Upper lobe of right lung (tissue), 1 donor: ENCODE measurements at regions not wholly inside any gene's neighbourhood (a gene's known extent, or its start where the extent isn't known, plus 50 kb on each side); places are given as distances from the start of the nearest gene placed in this dataset.

Source experiments
- ATAC-seq: fragments of 200-7000 bp; cut with Tn5 transposase; one replicate; pipeline ENCODE4 v1.9.1; 2020; ENCODE audit warnings: mild to moderate bottlenecking, moderate library complexity
- DNase-seq: peaks from one replicate; pipeline ENCODE4 v3.0.0-alpha.2; 2020
- H3K27ac ChIP-seq: fragments of 200-600 bp; one replicate; pipeline ENCODE4 v1.8.0; 2022
- H3K27me3 ChIP-seq: fragments of 200-600 bp; one replicate; pipeline ENCODE4 v1.8.0; 2022; ENCODE audit warnings: mild to moderate bottlenecking
- H3K36me3 ChIP-seq: fragments of 200-600 bp; one replicate; pipeline ENCODE4 v1.8.0; 2022
- H3K4me1 ChIP-seq: fragments of 200-600 bp; one replicate; pipeline ENCODE4 v1.8.0; 2022
- H3K4me3 ChIP-seq: fragments of 200-600 bp; one replicate; pipeline ENCODE4 v1.8.0; 2022; ENCODE audit warnings: mild to moderate bottlenecking
- H3K9me3 ChIP-seq: fragments of 200-600 bp; one replicate; pipeline ENCODE4 v1.8.0; 2022
- intact Hi-C: fragments of 100-400 bp; cut with DNase I; formaldehyde crosslinking; loops from one replicate; pipeline ENCODE4 v1.11.0; 2022
- TF ChIP-seq, protein P1 (sequence below): fragments of 200-600 bp; IDR thresholded peaks from one replicate; pipeline ENCODE4 v1.8.0; 2022; ENCODE audit warnings: antibody characterized with exemption
- donor health status: DM: no; HTN: yes; CAD: no; lungs with severe emphysema.

DNA sequence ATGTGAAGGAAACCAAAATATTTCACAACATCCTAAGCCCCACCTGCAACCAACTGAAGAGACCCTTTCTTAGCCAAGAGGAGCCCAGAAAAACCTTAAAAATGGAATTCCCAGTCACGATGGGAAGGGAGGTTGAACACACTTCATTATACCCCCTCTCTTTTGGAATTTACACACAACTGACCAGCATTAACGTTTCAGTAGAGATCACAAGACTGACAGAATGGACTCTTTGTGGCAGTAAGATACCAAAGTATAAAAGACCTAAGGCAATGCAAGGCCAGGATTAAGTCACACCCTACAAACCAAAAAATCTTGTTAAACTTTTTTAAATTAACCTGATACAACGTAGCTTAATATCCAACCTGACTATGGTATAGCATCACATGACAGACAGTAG lies 190.9 kb downstream of the OTOR start:
- Histone ChIP-seq H3K9me3 (no peaks in the 10 kb centered on the region), H3K4me3 (no peak overlapping the region), H3K4me1 (no peaks in the 10 kb centered on the region), H3K27ac (no peak overlapping the region), H3K27me3 (no peaks in the 10 kb centered on the region), H3K36me3 (no peaks in the 10 kb centered on the region)
- no peak for DNase-seq
- intact Hi-C loops, result no loop called here
- ATAC-seq, result no peak
- TF ChIP-seq, protein P1, sequence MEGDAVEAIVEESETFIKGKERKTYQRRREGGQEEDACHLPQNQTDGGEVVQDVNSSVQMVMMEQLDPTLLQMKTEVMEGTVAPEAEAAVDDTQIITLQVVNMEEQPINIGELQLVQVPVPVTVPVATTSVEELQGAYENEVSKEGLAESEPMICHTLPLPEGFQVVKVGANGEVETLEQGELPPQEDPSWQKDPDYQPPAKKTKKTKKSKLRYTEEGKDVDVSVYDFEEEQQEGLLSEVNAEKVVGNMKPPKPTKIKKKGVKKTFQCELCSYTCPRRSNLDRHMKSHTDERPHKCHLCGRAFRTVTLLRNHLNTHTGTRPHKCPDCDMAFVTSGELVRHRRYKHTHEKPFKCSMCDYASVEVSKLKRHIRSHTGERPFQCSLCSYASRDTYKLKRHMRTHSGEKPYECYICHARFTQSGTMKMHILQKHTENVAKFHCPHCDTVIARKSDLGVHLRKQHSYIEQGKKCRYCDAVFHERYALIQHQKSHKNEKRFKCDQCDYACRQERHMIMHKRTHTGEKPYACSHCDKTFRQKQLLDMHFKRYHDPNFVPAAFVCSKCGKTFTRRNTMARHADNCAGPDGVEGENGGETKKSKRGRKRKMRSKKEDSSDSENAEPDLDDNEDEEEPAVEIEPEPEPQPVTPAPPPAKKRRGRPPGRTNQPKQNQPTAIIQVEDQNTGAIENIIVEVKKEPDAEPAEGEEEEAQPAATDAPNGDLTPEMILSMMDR, result no peak

DNA sequence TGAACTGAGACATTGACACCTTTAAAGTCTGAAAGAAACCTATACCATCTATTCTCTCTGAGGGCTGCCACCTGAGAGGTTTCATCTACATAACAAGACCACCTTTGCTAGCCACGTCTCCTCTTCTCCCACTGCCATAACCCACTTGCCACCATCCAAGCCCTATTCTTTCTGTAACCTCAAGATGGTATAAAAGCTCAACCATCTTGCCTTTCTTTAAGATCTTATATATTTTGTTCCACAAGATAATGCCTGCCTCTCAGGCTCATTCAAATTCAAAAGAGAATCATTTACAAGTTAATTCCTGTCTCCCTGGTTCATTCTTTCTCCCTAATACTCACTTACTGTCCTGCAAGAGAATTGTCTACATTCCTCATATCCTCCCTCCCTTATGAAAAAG lies 192.5 kb downstream of the OTOR start:
- Histone ChIP-seq H3K27ac (no peak overlapping the region), H3K27me3 (no peaks in the 10 kb centered on the region), H3K4me1 (no peaks in the 10 kb centered on the region), H3K9me3 (no peaks in the 10 kb centered on the region), H3K36me3 (no peaks in the 10 kb centered on the region), H3K4me3 (no peak overlapping the region)
- intact Hi-C loops, result no loop called here
- ATAC-seq (no peak), DNase-seq (no peak)
- TF ChIP-seq, protein P1, result no peak

GRCh38 chr20:16942051-16942450 lies 193.9 kb downstream of the OTOR start:
- ATAC-seq, result no peak
- no peak for DNase-seq
- intact Hi-C loops, result no loop called here
- no peaks in the 10 kb centered on the region for H3K27me3 ChIP-seq
- no peak overlapping the region for H3K27ac ChIP-seq
- H3K9me3 ChIP-seq, result no peaks in the 10 kb centered on the region
- H3K4me1 ChIP-seq, result no peaks in the 10 kb centered on the region
- H3K4me3 ChIP-seq, result no peak overlapping the region
- TF ChIP-seq, protein P1, result no peak
- H3K36me3 ChIP-seq, result no peaks in the 10 kb centered on the region

DNA sequence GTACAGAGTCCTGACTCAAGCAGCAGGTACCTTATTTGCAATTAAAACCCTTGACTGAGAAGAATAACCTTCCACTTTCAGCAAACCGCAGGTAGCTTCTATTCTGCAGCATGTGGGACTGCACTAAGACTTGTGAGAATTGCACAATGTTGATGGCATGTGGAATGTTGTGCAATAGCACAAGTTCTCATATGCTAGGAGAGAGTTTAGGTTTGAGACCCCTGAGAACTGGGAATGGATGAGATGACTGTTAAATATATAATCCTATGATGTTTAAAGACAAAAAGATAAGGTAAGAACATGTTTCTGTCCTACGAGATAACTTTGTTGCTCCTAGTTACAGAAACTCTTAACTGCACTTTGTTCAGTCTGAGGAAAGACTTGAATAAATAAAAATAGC lies 194.6 kb downstream of the OTOR start:
- no peak overlapping the region for H3K4me3 ChIP-seq
- intact Hi-C loops, result no loop called here
- H3K9me3 ChIP-seq, result no peaks in the 10 kb centered on the region
- no peaks in the 10 kb centered on the region for H3K4me1 ChIP-seq
- H3K36me3 ChIP-seq, result no peaks in the 10 kb centered on the region
- H3K27me3 ChIP-seq, result no peaks in the 10 kb centered on the region
- ATAC-seq (peak; percentile 46), DNase-seq (no peak)
- H3K27ac ChIP-seq, result no peak overlapping the region
- TF ChIP-seq, protein P1, result no peak

DNA sequence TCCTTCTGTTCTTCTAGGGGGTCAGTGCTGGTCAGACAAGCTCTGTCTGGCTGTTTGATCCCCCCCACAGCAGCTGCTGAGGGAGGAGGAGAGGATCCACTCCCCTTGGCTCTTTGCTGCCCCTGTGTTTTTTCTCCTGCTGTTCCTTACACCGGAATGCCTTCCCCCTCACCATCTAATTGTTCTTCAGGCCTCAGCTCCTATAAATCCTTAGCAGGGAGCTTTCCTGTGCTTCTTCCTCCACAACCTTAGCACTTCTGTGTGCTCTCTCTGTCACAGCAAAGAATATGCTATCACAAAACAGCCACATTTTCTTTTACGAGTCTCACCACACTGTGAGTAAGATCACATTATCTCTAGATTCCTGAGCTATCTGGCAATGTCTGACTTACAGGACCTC lies 196.6 kb downstream of the OTOR start:
- no peak overlapping the region for H3K27ac ChIP-seq
- no peak overlapping the region for H3K4me3 ChIP-seq
- TF ChIP-seq, protein P1, result no peak
- no peaks in the 10 kb centered on the region for H3K4me1 ChIP-seq
- H3K27me3 ChIP-seq, result no peaks in the 10 kb centered on the region
- H3K9me3 ChIP-seq, result no peaks in the 10 kb centered on the region
- DNase-seq (no peak), ATAC-seq (no peak)
- no peaks in the 10 kb centered on the region for H3K36me3 ChIP-seq
- intact Hi-C loops, result no loop called here

- no peak overlapping the region for H3K27ac ChIP-seq
- H3K4me1 ChIP-seq, result no peaks in the 10 kb centered on the region
- H3K9me3 ChIP-seq, result no peaks in the 10 kb centered on the region
- intact Hi-C loops, result no loop called here
- DNase-seq (no peak), ATAC-seq (no peak)
- no peak overlapping the region for H3K4me3 ChIP-seq
- H3K36me3 ChIP-seq, result no peaks in the 10 kb centered on the region
- TF ChIP-seq, protein P1, result no peak
- H3K27me3 ChIP-seq, result no peaks in the 10 kb centered on the region
These were observed 197.5 kb downstream of the OTOR start for GRCh38 chr20:16945619-16946018.
